GM23338 (cell line): ENCODE measurements at regions not wholly inside any gene's neighbourhood (a gene's known extent, or its start where the extent isn't known, plus 50 kb on each side); places are given as distances from the start of the nearest gene placed in this dataset.

ENCODE experiments used
- ATAC-seq: fragments of 200-7000 bp; cut with Tn5 transposase; 3 replicates; pipeline ENCODE4 v1.9.1; 2020
- DNase-seq: peaks from one replicate; pipeline ENCODE4 v3.0.0-alpha.2; 2015; ENCODE audit warnings: low spot score
- H2AFZ ChIP-seq: fragments of 200-600 bp; sonication (generic); 2 replicates; pipeline ENCODE4 v1.8.0; 2016; ENCODE audit warnings: antibody characterized with exemption, mild to moderate bottlenecking, moderate library complexity
- H3F3A ChIP-seq: fragments of 200-600 bp; sonication (generic); replicated peaks from 2 replicates; pipeline ENCODE4 v1.8.0; 2017; ENCODE audit warnings: antibody characterized with exemption, mixed run types, low read depth
- H3K27ac ChIP-seq: fragments of 200-600 bp; sonication (generic); 2 replicates; pipeline ENCODE4 v1.6.1; 2016; ENCODE audit warnings: low read depth
- H3K27me3 ChIP-seq: fragments of 200-600 bp; sonication (generic); 2 replicates; pipeline ENCODE4 v1.8.0; 2016; ENCODE audit warnings: mild to moderate bottlenecking, mixed run types, moderate library complexity; ENCODE audit not compliant: insufficient read depth
- H3K36me3 ChIP-seq: fragments of 200-600 bp; sonication (generic); 2 replicates; pipeline ENCODE4 v1.8.0; 2016; ENCODE audit warnings: mild to moderate bottlenecking; ENCODE audit not compliant: insufficient read depth
- H3K4me1 ChIP-seq: fragments of 200-600 bp; sonication (generic); 2 replicates; pipeline ENCODE4 v1.8.0; 2016; ENCODE audit warnings: mild to moderate bottlenecking, moderate library complexity; ENCODE audit not compliant: insufficient read depth
- H3K4me2 ChIP-seq: fragments of 200-600 bp; sonication (generic); 2 replicates; pipeline ENCODE4 v1.7.1; 2017; ENCODE audit warnings: mixed run types
- H3K4me3 ChIP-seq: fragments of 200-600 bp; sonication (generic); 2 replicates; pipeline ENCODE4 v1.6.1; 2016; ENCODE audit warnings: mixed run types
- H3K79me2 ChIP-seq: fragments of 200-600 bp; sonication (generic); replicated peaks from 2 replicates; pipeline ENCODE4 v1.8.0; 2017; ENCODE audit warnings: mild to moderate bottlenecking; ENCODE audit not compliant: insufficient read depth
- H3K9me2 ChIP-seq: fragments of 200-600 bp; sonication (generic); 2 replicates; pipeline ENCODE4 v1.8.0; 2017; ENCODE audit not compliant: insufficient read depth
- H4K20me1 ChIP-seq: fragments of 200-600 bp; sonication (generic); replicated peaks from 2 replicates; pipeline ENCODE4 v1.8.0; 2017; ENCODE audit warnings: mild to moderate bottlenecking; ENCODE audit not compliant: insufficient read depth
- H3K27ac Mint-ChIP-seq: 2 replicates; pipeline ENCODE4 v1.8.0; 2020; ENCODE audit warnings: inconsistent platforms, mild to moderate bottlenecking, moderate library complexity, mixed read lengths
- H3K27me3 Mint-ChIP-seq: 3 replicates; pipeline ENCODE4 v1.8.0; 2022; ENCODE audit warnings: low read depth, mild to moderate bottlenecking, moderate library complexity, mixed read lengths, inconsistent platforms; ENCODE audit not compliant: insufficient read depth, poor library complexity
- H3K36me3 Mint-ChIP-seq: 3 replicates; pipeline ENCODE4 v1.8.0; 2021; ENCODE audit warnings: low read depth, mild to moderate bottlenecking, inconsistent platforms, moderate library complexity, mixed read lengths
- H3K4me1 Mint-ChIP-seq: 3 replicates; pipeline ENCODE4 v1.8.0; 2020; ENCODE audit warnings: mild to moderate bottlenecking, inconsistent platforms, mixed read lengths
- H3K4me3 Mint-ChIP-seq: 3 replicates; pipeline ENCODE4 v1.8.0; 2021; ENCODE audit warnings: moderate library complexity, mild to moderate bottlenecking, inconsistent platforms, mixed read lengths
- H3K9me3 Mint-ChIP-seq: 3 replicates; pipeline ENCODE4 v1.8.0; 2020; ENCODE audit warnings: moderate library complexity, mild to moderate bottlenecking, inconsistent platforms, mixed read lengths
- CREB1 ChIP-seq: fragments of 250-450 bp; sonication (Bioruptor Pico); IDR thresholded peaks from 2 replicates; pipeline ENCODE4 v1.5.0; 2020; ENCODE audit warnings: low read depth, mild to moderate bottlenecking, moderate library complexity
- CTCF ChIP-seq, 2 experiments: fragments of 200-600 bp in 1 of 2; sonication (generic) in 1 of 2; conservative IDR thresholded peaks; 2 replicates each; pipeline versions ENCODE4 v1.5.1 to v1.6.1; 2016 to 2017; ENCODE audit warnings: antibody characterized with exemption in 2 of 2, low read depth in 2 of 2, mild to moderate bottlenecking in 2 of 2, moderate library complexity in 1 of 2
- EZH2 ChIP-seq: fragments of 200-600 bp; sonication (generic); IDR thresholded peaks from one replicate; pipeline ENCODE4 v1.8.0; 2017; ENCODE audit warnings: antibody characterized with exemption, mild to moderate bottlenecking, low read depth; ENCODE audit not compliant: unreplicated experiment
- JUNB ChIP-seq: IDR thresholded peaks from one replicate; pipeline ENCODE4 v1.6.1; 2016; ENCODE audit warnings: antibody characterized with exemption; ENCODE audit not compliant: unreplicated experiment
- NANOG ChIP-seq: IDR thresholded peaks from 2 replicates; pipeline ENCODE4 v1.6.1; 2016; ENCODE audit warnings: antibody characterized with exemption, borderline replicate concordance
- POLR2AphosphoS5 ChIP-seq: IDR thresholded peaks from 2 replicates; pipeline ENCODE4 v1.6.1; 2016; ENCODE audit warnings: antibody characterized with exemption, low read depth
- STAT1 ChIP-seq: IDR thresholded peaks from one replicate; pipeline ENCODE4 v1.6.1; 2016; ENCODE audit warnings: antibody characterized with exemption; ENCODE audit not compliant: unreplicated experiment
- ZNF114 ChIP-seq: fragments of 250-450 bp; sonication (Bioruptor Pico); IDR thresholded peaks from 2 replicates; pipeline ENCODE4 v1.5.0; 2020; ENCODE audit warnings: mild to moderate bottlenecking, moderate library complexity
- ZNF331 ChIP-seq: fragments of 250-450 bp; sonication (Bioruptor Pico); IDR thresholded peaks from 2 replicates; pipeline ENCODE4 v1.5.0; 2020; ENCODE audit warnings: low read depth, mild to moderate bottlenecking, moderate library complexity
- TF ChIP-seq, protein P1 (sequence below): fragments of 250-450 bp; sonication (Bioruptor Pico); IDR thresholded peaks from 2 replicates; pipeline ENCODE4 v1.5.0; 2020; ENCODE audit warnings: mild to moderate bottlenecking, moderate library complexity

DNA sequence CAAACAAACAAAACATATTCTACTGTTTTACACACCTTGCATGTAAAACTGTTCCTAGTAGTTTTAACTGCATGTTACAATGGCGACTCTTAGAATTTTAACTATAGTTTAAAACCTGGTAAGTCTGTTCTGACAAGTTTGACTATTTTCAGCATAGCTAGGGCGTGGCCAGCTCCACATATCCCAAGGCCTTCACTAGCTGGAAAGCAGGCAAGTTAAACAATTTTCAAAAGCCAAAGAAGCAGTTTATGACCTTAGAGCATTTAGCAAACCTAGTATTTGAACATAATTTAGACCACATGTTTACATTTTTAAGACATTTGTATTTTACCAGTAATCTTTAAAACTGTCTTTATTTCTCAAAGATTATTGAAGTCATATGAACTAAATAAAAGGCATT lies 402.8 kb upstream of the SYT4 start:
- no peak for ATAC-seq

More for the DNA sequence above, 402.8 kb upstream of the SYT4 start:
- H3K36me3 Mint-ChIP-seq: no peaks in the 10 kb centered on the region
- no peaks in the 10 kb centered on the region; the same call in 1 of the 3 replicates for H3K9me3 Mint-ChIP-seq
- H3K4me3 Mint-ChIP-seq: no peak overlapping the region
- Histone ChIP-seq H3K4me3 (no peak overlapping the region), H3K79me2 (no peaks in the 10 kb centered on the region), H3K27ac (no peak overlapping the region), H3K4me1 (peaks cover 15% of the 10 kb centered on the region), H4K20me1 (no peaks in the 10 kb centered on the region), H3F3A (no peaks in the 10 kb centered on the region), H3K4me2 (no peak overlapping the region), H3K27me3 (no peaks in the 10 kb centered on the region), H2AFZ (no peak overlapping the region), H3K36me3 (no peaks in the 10 kb centered on the region), H3K9me2 (peaks cover 7% of the 10 kb centered on the region)
- H3K4me1 Mint-ChIP-seq: peaks cover 27% of the 10 kb centered on the region
- H3K27me3 Mint-ChIP-seq: no peaks in the 10 kb centered on the region
- no peak overlapping the region for H3K27ac Mint-ChIP-seq
- TF ChIP-seq ZNF114 (CRISPR knock-in tag) (no peak), NANOG (no peak), POLR2AphosphoS5 (no peak), ZNF331 (CRISPR knock-in tag) (no peak), CTCF (conservative IDR thresholded peaks at IDR 0.05; ENCODE audit: low read depth in 2 of 2) (no peak), CREB1 (no peak), STAT1 (no peak), EZH2 (no peak), JUNB (no peak)
- TF ChIP-seq, protein P1, sequence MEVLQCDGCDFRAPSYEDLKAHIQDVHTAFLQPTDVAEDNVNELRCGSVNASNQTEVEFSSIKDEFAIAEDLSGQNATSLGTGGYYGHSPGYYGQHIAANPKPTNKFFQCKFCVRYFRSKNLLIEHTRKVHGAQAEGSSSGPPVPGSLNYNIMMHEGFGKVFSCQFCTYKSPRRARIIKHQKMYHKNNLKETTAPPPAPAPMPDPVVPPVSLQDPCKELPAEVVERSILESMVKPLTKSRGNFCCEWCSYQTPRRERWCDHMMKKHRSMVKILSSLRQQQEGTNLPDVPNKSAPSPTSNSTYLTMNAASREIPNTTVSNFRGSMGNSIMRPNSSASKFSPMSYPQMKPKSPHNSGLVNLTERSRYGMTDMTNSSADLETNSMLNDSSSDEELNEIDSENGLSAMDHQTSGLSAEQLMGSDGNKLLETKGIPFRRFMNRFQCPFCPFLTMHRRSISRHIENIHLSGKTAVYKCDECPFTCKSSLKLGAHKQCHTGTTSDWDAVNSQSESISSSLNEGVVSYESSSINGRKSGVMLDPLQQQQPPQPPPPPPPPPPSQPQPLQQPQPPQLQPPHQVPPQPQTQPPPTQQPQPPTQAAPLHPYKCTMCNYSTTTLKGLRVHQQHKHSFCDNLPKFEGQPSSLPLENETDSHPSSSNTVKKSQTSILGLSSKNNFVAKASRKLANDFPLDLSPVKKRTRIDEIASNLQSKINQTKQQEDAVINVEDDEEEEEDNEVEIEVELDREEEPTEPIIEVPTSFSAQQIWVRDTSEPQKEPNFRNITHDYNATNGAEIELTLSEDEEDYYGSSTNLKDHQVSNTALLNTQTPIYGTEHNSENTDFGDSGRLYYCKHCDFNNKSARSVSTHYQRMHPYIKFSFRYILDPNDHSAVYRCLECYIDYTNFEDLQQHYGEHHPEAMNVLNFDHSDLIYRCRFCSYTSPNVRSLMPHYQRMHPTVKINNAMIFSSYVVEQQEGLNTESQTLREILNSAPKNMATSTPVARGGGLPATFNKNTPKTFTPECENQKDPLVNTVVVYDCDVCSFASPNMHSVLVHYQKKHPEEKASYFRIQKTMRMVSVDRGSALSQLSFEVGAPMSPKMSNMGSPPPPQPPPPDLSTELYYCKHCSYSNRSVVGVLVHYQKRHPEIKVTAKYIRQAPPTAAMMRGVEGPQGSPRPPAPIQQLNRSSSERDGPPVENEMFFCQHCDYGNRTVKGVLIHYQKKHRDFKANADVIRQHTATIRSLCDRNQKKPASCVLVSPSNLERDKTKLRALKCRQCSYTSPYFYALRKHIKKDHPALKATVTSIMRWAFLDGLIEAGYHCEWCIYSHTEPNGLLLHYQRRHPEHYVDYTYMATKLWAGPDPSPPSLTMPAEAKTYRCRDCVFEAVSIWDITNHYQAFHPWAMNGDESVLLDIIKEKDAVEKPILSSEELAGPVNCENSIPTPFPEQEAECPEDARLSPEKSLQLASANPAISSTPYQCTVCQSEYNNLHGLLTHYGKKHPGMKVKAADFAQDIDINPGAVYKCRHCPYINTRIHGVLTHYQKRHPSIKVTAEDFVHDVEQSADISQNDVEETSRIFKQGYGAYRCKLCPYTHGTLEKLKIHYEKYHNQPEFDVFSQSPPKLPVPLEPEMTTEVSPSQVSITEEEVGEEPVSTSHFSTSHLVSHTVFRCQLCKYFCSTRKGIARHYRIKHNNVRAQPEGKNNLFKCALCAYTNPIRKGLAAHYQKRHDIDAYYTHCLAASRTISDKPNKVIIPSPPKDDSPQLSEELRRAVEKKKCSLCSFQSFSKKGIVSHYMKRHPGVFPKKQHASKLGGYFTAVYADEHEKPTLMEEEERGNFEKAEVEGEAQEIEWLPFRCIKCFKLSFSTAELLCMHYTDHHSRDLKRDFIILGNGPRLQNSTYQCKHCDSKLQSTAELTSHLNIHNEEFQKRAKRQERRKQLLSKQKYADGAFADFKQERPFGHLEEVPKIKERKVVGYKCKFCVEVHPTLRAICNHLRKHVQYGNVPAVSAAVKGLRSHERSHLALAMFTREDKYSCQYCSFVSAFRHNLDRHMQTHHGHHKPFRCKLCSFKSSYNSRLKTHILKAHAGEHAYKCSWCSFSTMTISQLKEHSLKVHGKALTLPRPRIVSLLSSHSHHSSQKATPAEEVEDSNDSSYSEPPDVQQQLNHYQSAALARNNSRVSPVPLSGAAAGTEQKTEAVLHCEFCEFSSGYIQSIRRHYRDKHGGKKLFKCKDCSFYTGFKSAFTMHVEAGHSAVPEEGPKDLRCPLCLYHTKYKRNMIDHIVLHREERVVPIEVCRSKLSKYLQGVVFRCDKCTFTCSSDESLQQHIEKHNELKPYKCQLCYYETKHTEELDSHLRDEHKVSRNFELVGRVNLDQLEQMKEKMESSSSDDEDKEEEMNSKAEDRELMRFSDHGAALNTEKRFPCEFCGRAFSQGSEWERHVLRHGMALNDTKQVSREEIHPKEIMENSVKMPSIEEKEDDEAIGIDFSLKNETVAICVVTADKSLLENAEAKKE (CRISPR knock-in tag): no peak
- DNase-seq: no peak
